Cardiac fibroblast (primary cell): ENCODE measurements at regions not wholly inside any gene's neighbourhood (a gene's known extent, or its start where the extent isn't known, plus 50 kb on each side); places are given as distances from the start of the nearest gene placed in this dataset.

Experiments
- DNase-seq, 2 donors: peaks; one replicate each; pipeline versions ENCODE4 v3.0.0 to v3.0.0-alpha.2; 2010; ENCODE audit warnings: low read depth in 2 of 2
- H3K4me3 ChIP-seq, 2 donors: replicated peaks in 1 of 2; 1 replicate in 1 of 2; 2 replicates in 1 of 2; pipeline ENCODE4 v1.5.1; 2011; ENCODE audit warnings: low read depth in 2 of 2, low read length in 2 of 2, mild to moderate bottlenecking in 2 of 2, moderate library complexity in 1 of 2
- TF ChIP-seq, protein P1 (sequence below): IDR thresholded peaks from one replicate; pipeline ENCODE4 v1.5.1; 2011; ENCODE audit warnings: low read depth, mild to moderate bottlenecking, low read length, inconsistent platforms

DNA sequence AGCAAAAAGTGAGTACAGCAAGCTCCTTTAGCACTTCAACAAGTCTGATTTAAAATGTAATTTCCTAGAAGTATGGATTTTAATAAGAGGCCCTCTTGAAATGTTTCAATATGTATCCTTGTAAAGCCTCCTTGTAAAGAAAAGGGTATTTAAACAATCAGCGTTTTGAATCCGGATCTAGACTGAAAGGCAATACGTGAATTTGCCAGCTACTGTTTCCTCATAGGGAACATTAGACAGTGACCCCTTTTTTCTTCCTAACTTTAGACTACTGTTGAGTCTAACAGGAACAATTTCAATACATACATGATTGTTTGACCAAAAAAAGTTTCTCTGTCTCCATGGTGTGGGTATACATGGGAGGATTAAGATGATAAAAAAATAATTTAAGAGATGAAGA is 395.0 kb downstream of the TFAP2A start:
- DNase-seq, result no peak
- no peak overlapping the region for H3K4me3 ChIP-seq
- TF ChIP-seq, protein P1, sequence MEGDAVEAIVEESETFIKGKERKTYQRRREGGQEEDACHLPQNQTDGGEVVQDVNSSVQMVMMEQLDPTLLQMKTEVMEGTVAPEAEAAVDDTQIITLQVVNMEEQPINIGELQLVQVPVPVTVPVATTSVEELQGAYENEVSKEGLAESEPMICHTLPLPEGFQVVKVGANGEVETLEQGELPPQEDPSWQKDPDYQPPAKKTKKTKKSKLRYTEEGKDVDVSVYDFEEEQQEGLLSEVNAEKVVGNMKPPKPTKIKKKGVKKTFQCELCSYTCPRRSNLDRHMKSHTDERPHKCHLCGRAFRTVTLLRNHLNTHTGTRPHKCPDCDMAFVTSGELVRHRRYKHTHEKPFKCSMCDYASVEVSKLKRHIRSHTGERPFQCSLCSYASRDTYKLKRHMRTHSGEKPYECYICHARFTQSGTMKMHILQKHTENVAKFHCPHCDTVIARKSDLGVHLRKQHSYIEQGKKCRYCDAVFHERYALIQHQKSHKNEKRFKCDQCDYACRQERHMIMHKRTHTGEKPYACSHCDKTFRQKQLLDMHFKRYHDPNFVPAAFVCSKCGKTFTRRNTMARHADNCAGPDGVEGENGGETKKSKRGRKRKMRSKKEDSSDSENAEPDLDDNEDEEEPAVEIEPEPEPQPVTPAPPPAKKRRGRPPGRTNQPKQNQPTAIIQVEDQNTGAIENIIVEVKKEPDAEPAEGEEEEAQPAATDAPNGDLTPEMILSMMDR, result no peak

DNA sequence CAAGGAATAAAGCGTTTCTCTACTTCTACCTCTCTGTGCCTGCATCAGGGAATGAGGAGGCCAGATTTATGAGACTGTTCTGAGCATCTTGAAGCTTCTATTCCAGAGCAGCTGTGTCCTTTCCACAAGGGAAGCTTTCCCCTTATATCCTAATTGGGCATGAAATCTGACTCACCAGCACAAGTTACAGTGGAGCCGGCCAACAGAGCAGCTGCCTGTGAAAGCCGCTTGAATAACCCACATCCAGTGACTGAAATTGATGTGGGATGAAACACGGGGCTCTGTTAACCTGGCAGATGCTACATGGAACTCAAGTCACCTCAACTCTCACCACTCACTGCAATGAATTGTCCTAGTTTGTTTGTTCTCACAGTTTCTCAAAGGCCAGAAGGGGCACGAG is 400.3 kb downstream of the TFAP2A start:
- no peak overlapping the region for H3K4me3 ChIP-seq
- TF ChIP-seq, protein P1, result no peak
- no peak for DNase-seq

DNA sequence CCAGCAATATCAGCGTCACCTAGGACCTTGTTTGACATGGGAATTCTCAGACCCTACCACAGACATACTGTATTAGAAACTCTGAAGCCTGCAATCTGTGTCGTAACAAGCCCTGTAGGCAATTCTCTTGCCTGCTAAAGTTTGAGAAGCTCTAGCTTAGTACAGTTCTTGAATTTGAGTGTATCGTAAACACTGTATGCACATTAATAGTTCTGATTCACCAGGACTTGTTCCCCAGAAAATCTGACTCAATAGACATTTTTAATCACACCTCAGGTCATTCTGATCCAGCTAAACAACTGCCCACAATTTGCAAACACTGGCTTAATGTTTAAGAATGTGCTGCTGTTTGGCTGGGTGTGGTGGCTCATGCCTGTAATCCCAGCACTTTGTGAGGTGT is 414.3 kb downstream of the TFAP2A start:
- TF ChIP-seq, protein P1, result no peak
- DNase-seq, result no peak
- no peak overlapping the region for H3K4me3 ChIP-seq

DNA sequence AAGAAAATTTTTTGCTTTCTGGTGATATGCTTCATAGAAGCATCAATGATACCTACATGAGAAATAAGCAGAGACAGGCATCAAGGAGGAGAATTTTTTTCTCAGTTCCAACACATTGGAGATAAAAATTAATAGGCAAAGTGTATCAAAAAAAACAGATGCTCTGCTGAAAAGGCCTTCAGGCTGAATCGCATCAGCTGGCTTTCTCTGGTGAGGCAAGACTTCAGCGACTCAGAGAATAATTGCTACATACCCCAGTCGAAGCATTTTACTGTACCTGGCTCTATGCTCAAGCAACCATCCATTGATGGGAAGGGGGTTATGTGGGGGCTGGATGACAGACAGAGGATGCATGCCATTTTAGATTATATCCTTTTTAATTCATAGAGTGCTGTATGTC is 415.1 kb downstream of the TFAP2A start:
- H3K4me3 ChIP-seq, result no peak overlapping the region
- TF ChIP-seq, protein P1, result no peak
- no peak for DNase-seq

DNA sequence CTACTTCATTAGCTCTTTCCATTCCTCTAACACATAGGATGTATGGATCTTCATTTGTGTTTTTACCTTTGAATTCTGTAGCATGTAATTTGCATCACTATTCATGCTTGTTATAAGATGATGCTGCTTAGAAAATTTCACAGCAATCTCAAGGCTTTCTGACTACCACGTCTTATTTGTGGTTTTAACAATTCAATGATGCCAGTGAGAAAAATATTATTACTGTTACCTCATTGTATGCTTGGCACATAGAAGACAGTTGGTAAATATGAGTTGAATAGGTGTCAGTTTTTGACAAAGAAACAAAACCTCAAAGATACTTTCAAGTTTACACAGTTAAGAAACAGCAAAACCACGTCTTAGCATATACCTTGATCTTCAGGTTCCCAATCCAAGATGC is 428.6 kb downstream of the TFAP2A start:
- no peak overlapping the region for H3K4me3 ChIP-seq
- no peak for DNase-seq
- TF ChIP-seq, protein P1, result no peak

DNA sequence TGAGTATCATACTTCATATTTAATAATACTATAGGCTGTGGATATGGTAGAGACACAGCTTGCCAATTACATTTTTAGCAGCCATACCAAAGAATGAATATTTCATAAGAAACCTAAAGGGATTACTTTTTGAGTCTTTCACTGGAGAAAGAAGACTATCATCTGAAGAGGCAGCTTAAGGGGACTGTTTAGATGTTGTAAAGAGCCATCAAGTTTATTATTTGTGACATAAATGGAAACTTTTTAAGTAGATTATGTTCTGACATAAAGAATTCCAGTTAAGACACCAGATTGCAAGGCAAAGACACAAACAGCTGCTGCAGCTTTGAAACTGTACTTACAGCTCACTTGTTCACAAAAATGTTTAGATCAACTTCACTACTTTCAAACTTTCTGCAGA is 429.4 kb downstream of the TFAP2A start:
- H3K4me3 ChIP-seq, result no peak overlapping the region
- DNase-seq, result no peak
- TF ChIP-seq, protein P1, result no peak

DNA sequence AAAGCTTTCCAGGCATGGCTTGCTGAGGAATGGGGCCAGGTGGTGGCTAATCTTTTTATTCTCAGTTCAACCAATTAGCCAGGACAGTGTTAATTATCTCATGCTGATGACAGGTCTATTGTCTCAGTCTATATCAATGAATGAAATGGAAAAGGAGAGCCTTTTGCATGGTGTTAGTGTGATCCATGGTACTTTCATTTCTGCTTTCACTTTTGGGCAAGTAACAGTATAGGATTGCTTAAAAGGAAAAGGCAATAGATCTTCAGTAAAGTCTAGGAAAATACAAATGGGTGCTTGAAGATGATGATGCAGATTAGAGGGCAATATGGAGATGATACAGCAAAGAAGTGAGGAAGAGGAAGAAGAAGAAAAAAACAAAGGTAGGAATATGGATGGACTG is 430.3 kb downstream of the TFAP2A start:
- TF ChIP-seq, protein P1, result no peak
- no peak for DNase-seq
- no peak overlapping the region for H3K4me3 ChIP-seq
